ENCODE measurements at regions not wholly inside any gene's neighbourhood (a gene's known extent, or its start where the extent isn't known, plus 50 kb on each side); places are given as distances from the start of the nearest gene placed in this dataset.

GRCh38 chr3:118548434-118548833 is 486.2 kb downstream of the IGSF11 start (continued):
- TF ChIP-seq CREB1 (CRISPR knock-in tag; IDR thresholded peaks at IDR 0.05; ENCODE audit: low read depth): no peak

GRCh38 chr3:118550122-118550521 is 484.5 kb downstream of the IGSF11 start:
- Histone ChIP-seq H3K4me2 (no peak overlapping the region), H3K36me3 (ENCODE audit: insufficient read depth) (no peaks in the 10 kb centered on the region), H3K4me3 (no peak overlapping the region), H4K20me1 (replicated peaks; ENCODE audit: insufficient read depth) (no peaks in the 10 kb centered on the region), H3K27me3 (ENCODE audit: insufficient read depth) (no peaks in the 10 kb centered on the region), H3K79me2 (replicated peaks; ENCODE audit: insufficient read depth) (no peaks in the 10 kb centered on the region), H3K9me2 (ENCODE audit: insufficient read depth) (peaks cover 14% of the 10 kb centered on the region; the same call in 1 of the 2 replicates), H3K27ac (ENCODE audit: low read depth) (no peak overlapping the region), H3K4me1 (ENCODE audit: insufficient read depth) (no peaks in the 10 kb centered on the region), H2AFZ (no peak overlapping the region), H3F3A (replicated peaks; ENCODE audit: low read depth) (no peaks in the 10 kb centered on the region)
- peaks cover under 1% of the 10 kb centered on the region for H3K4me1 Mint-ChIP-seq
- no peaks in the 10 kb centered on the region for H3K36me3 Mint-ChIP-seq (ENCODE audit: low read depth)
- ATAC-seq (no peak), DNase-seq (ENCODE audit: low spot score) (no peak)
- H3K27ac Mint-ChIP-seq: no peak overlapping the region
- H3K27me3 Mint-ChIP-seq (ENCODE audit: insufficient read depth, low read depth, poor library complexity): no peaks in the 10 kb centered on the region
- H3K9me3 Mint-ChIP-seq: no peaks in the 10 kb centered on the region
- no peak for TF ChIP-seq ZNF114 (CRISPR knock-in tag; IDR thresholded peaks at IDR 0.05)
- TF ChIP-seq CREB1 (CRISPR knock-in tag; IDR thresholded peaks at IDR 0.05; ENCODE audit: low read depth): no peak
- no peak for TF ChIP-seq ZNF331 (CRISPR knock-in tag; IDR thresholded peaks at IDR 0.05; ENCODE audit: low read depth)
- no peak for TF ChIP-seq JUNB (IDR thresholded peaks at IDR 0.05; ENCODE audit: unreplicated experiment)
- no peak overlapping the region for H3K4me3 Mint-ChIP-seq

GRCh38 chr3:118550556-118550955 is 484.1 kb downstream of the IGSF11 start:
- no peaks in the 10 kb centered on the region for H3K4me1 Mint-ChIP-seq

More at GRCh38 chr3:118550556-118550955, 484.1 kb downstream of the IGSF11 start:
- Mint-ChIP-seq H3K36me3 (ENCODE audit: low read depth) (no peaks in the 10 kb centered on the region), H3K4me3 (no peak overlapping the region), H3K27ac (no peak overlapping the region), H3K27me3 (ENCODE audit: insufficient read depth, low read depth, poor library complexity) (no peaks in the 10 kb centered on the region), H3K9me3 (no peaks in the 10 kb centered on the region)
- TF ChIP-seq ZNF114 (CRISPR knock-in tag; IDR thresholded peaks at IDR 0.05): no peak
- no peak for TF ChIP-seq EZH2phosphoT487 (IDR thresholded peaks at IDR 0.05; ENCODE audit: unreplicated experiment)
- TF ChIP-seq JUNB (IDR thresholded peaks at IDR 0.05; ENCODE audit: unreplicated experiment): no peak
- TF ChIP-seq ZNF462 (CRISPR knock-in tag; IDR thresholded peaks at IDR 0.05): no peak
- no peak for TF ChIP-seq ZNF331 (CRISPR knock-in tag; IDR thresholded peaks at IDR 0.05; ENCODE audit: low read depth)
- no peak for TF ChIP-seq ETS1 (IDR thresholded peaks at IDR 0.05)
- no peak for TF ChIP-seq EZH2 (IDR thresholded peaks at IDR 0.05; ENCODE audit: low read depth, unreplicated experiment)
- no peak for TF ChIP-seq CTCF (conservative IDR thresholded peaks at IDR 0.05; ENCODE audit: low read depth in 2 of 2)
- peaks cover 12% of the 10 kb centered on the region; the same call in 1 of the 2 replicates for H3K9me2 ChIP-seq (ENCODE audit: insufficient read depth)
- H3K4me1 ChIP-seq (ENCODE audit: insufficient read depth): no peaks in the 10 kb centered on the region
- no peaks in the 10 kb centered on the region for H4K20me1 ChIP-seq (replicated peaks; ENCODE audit: insufficient read depth)
- ATAC-seq (no peak), DNase-seq (ENCODE audit: low spot score) (no peak)
- H3K36me3 ChIP-seq (ENCODE audit: insufficient read depth): no peaks in the 10 kb centered on the region
- no peak overlapping the region for H3K4me3 ChIP-seq
- H3K79me2 ChIP-seq (replicated peaks; ENCODE audit: insufficient read depth): no peaks in the 10 kb centered on the region
- no peak overlapping the region; the same call in 1 of the 2 replicates for H2AFZ ChIP-seq
- H3K27me3 ChIP-seq (ENCODE audit: insufficient read depth): no peaks in the 10 kb centered on the region
- H3K4me2 ChIP-seq: no peak overlapping the region
- no peaks in the 10 kb centered on the region for H3F3A ChIP-seq (replicated peaks; ENCODE audit: low read depth)
- H3K27ac ChIP-seq (ENCODE audit: low read depth): no peak overlapping the region

All from GM23338 (cell line).